Tibial nerve (tissue), 4 donors: ENCODE measurements at regions not wholly inside any gene's neighbourhood (a gene's known extent, or its start where the extent isn't known, plus 50 kb on each side); places are given as distances from the start of the nearest gene placed in this dataset.

Experiments used
- CTCF ChIP-seq, 5 experiments: fragments of 200-600 bp in 3 of 5; fragments of 450-650 bp in 2 of 5; sonication (generic) in 3 of 5; IDR thresholded peaks; one replicate each; pipeline ENCODE4 v1.5.1; 2016 to 2019; ENCODE audit warnings: antibody characterized with exemption in 5 of 5, mild to moderate bottlenecking in 3 of 5, moderate library complexity in 2 of 5
- EP300 ChIP-seq, 2 donors: sonication (generic); formaldehyde crosslinking; IDR thresholded peaks; one replicate each; pipeline ENCODE4 v1.6.1; 2017; ENCODE audit warnings: antibody characterized with exemption in 2 of 2, mild to moderate bottlenecking in 1 of 2
- POLR2A ChIP-seq, 2 donors: fragments of 450-650 bp; IDR thresholded peaks; one replicate each; pipeline ENCODE4 v1.6.1; 2017; ENCODE audit warnings: antibody characterized with exemption in 2 of 2, mild to moderate bottlenecking in 2 of 2, moderate library complexity in 2 of 2

GRCh38 chr1:228939001-228939691 is 203.9 kb downstream of the RHOU start:
- TF ChIP-seq CTCF (IDR thresholded peaks at IDR 0.05) (no peak), POLR2A (IDR thresholded peaks at IDR 0.05) (no peak), EP300 (IDR thresholded peaks at IDR 0.05) (no peak)
